Spleen (tissue), 7 donors: ENCODE measurements at regions not wholly inside any gene's neighbourhood (a gene's known extent, or its start where the extent isn't known, plus 50 kb on each side); places are given as distances from the start of the nearest gene placed in this dataset.

Experiments used
- CTCF ChIP-seq, 11 experiments: fragments of 200-600 bp in 7 of 11; fragments of 450-650 bp in 4 of 11; sonication (generic) in 4 of 11; IDR thresholded peaks in 8 of 11; conservative IDR thresholded peaks in 3 of 11; 1 replicate in 7 of 11; 2 replicates in 4 of 11; pipeline versions ENCODE4 v1.4.0 to v1.8.0; 2016 to 2021; ENCODE audit warnings: antibody characterized with exemption in 11 of 11, inconsistent platforms in 4 of 11, mild to moderate bottlenecking in 1 of 11
- POLR2A ChIP-seq, 3 donors: fragments of 450-650 bp; IDR thresholded peaks; one replicate each; pipeline ENCODE4 v1.5.1; 2017; ENCODE audit warnings: antibody characterized with exemption in 3 of 3, mild to moderate bottlenecking in 1 of 3
- donor health status: DM: no; HTN: no; CAD: no; lungs with moderate emphysema.
- donor health status: DM: no; HTN: no; CAD: no.
- donor health status: DM: no; HTN: no; CAD: no.

GRCh38 chrX:46341767-46342322 is 203.4 kb downstream of the ZNF674 start:
- TF ChIP-seq CTCF (IDR thresholded peaks at IDR 0.05 in 8 of 11, conservative IDR thresholded peaks at IDR 0.05 in 3 of 11): no peak
- no peak for TF ChIP-seq POLR2A (IDR thresholded peaks at IDR 0.05)
